SK-N-SH (cell line): ENCODE measurements at regions not wholly inside any gene's neighbourhood (a gene's known extent, or its start where the extent isn't known, plus 50 kb on each side); places are given as distances from the start of the nearest gene placed in this dataset.

ENCODE experiments used
- TAF1 ChIP-seq: IDR thresholded peaks from 2 replicates; pipeline ENCODE4 v1.6.1; 2012; ENCODE audit warnings: low read depth, mild to moderate bottlenecking, low read length, moderate library complexity, borderline replicate concordance
- TF ChIP-seq, protein P1 (sequence below): fragments of 200-600 bp; sonication (generic); IDR thresholded peaks from 2 replicates; pipeline ENCODE4 v1.6.1; 2017; ENCODE audit warnings: antibody characterized with exemption, mild to moderate bottlenecking, moderate library complexity
- TF ChIP-seq, protein P2 (sequence below): fragments of 150-350 bp; IDR thresholded peaks from 2 replicates; pipeline ENCODE4 v1.6.1; 2017; ENCODE audit warnings: antibody characterized with exemption, low read length, low read depth, borderline replicate concordance

DNA sequence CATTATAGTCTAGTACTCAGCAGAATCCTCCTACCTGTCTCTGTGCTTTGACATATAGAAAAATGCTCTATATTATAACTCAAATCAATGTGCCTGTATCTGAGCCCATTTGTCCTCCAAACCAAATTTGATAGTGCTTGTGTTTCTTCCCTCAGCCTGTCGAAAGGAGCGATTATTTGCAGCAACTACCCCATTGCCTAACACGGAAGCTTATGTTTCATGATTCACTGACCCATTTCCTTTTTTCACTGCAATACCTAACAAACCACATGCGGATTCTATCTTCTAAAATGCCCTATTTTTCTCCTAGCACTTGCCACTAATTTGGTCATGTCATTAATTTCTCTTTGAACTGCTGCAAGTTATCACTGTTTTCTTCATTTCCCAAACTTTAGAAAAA is 1220.6 kb upstream of the CADM2 start:
- TF ChIP-seq TAF1: no peak
- TF ChIP-seq, protein P1, sequence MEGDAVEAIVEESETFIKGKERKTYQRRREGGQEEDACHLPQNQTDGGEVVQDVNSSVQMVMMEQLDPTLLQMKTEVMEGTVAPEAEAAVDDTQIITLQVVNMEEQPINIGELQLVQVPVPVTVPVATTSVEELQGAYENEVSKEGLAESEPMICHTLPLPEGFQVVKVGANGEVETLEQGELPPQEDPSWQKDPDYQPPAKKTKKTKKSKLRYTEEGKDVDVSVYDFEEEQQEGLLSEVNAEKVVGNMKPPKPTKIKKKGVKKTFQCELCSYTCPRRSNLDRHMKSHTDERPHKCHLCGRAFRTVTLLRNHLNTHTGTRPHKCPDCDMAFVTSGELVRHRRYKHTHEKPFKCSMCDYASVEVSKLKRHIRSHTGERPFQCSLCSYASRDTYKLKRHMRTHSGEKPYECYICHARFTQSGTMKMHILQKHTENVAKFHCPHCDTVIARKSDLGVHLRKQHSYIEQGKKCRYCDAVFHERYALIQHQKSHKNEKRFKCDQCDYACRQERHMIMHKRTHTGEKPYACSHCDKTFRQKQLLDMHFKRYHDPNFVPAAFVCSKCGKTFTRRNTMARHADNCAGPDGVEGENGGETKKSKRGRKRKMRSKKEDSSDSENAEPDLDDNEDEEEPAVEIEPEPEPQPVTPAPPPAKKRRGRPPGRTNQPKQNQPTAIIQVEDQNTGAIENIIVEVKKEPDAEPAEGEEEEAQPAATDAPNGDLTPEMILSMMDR: no peak
- TF ChIP-seq, protein P2, sequence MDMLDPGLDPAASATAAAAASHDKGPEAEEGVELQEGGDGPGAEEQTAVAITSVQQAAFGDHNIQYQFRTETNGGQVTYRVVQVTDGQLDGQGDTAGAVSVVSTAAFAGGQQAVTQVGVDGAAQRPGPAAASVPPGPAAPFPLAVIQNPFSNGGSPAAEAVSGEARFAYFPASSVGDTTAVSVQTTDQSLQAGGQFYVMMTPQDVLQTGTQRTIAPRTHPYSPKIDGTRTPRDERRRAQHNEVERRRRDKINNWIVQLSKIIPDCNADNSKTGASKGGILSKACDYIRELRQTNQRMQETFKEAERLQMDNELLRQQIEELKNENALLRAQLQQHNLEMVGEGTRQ: no peak
